ENCODE measurements at regions not wholly inside any gene's neighbourhood (a gene's known extent, or its start where the extent isn't known, plus 50 kb on each side); places are given as distances from the start of the nearest gene placed in this dataset.

DNA sequence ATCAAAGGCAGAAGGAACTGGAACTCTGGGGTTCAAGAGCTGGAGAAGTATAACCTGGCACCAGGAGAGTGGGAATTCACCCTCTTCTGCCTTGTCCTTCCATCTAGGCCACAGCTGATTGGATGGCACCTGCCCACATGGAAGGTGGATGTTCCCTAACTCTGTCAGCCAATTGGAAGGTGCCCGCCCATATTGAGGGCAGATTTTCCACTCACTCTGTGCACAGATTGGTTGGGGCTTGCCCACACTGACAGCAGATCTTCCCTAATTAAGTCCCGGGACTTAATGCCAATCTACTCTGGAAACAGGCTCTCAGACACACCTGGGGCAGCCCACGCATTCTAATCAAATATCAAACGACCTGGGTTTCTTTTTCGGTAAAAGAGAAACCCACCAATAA is 1142.3 kb upstream of the CELF2 start:
- TF ChIP-seq POLR2A (IDR thresholded peaks at IDR 0.05; ENCODE audit: low read length) (no peak), GATA1 (IDR thresholded peaks at IDR 0.05; ENCODE audit: low read depth, low read length) (no peak)
